ENCODE measurements at regions not wholly inside any gene's neighbourhood (a gene's known extent, or its start where the extent isn't known, plus 50 kb on each side); places are given as distances from the start of the nearest gene placed in this dataset.

- no peak for DNase-seq (ENCODE audit: low read depth)
Observed at GRCh38 chr2:120785228-120785966, 49.7 kb downstream of the GLI2 start.

GRCh38 chr2:120786038-120786960, 50.6 kb downstream of the GLI2 start:
- DNase-seq (ENCODE audit: low read depth): no peak

GRCh38 chr2:120787111-120787821, 51.6 kb downstream of the GLI2 start:
- no peak for DNase-seq (ENCODE audit: low read depth)

GRCh38 chr2:120787822-120788700, 52.4 kb downstream of the GLI2 start:
- no peak for DNase-seq (ENCODE audit: low read depth)

GRCh38 chr2:120791243-120791961, 55.7 kb downstream of the GLI2 start:
- DNase-seq (ENCODE audit: low read depth): no peak

- no peak for DNase-seq (ENCODE audit: low read depth)
Observed at GRCh38 chr2:120791962-120792297, 56.3 kb downstream of the GLI2 start.

- no peak for DNase-seq (ENCODE audit: low read depth)
Observed at GRCh38 chr2:120793682-120794403, 58.2 kb downstream of the GLI2 start.

- DNase-seq (ENCODE audit: low read depth): no peak
Observed at GRCh38 chr2:120794716-120795115, 59.0 kb downstream of the GLI2 start.

GRCh38 chr2:120796094-120796493, 60.4 kb downstream of the GLI2 start:
- no peak for DNase-seq (ENCODE audit: low read depth)

GRCh38 chr2:120797421-120798221, 62.0 kb downstream of the GLI2 start:
- DNase-seq (ENCODE audit: low read depth): no peak

- no peak for DNase-seq (ENCODE audit: low read depth)
Observed at GRCh38 chr2:120798567-120799247, 63.0 kb downstream of the GLI2 start.

- no peak for DNase-seq (ENCODE audit: low read depth)
Observed at GRCh38 chr2:120802158-120802557, 66.5 kb downstream of the GLI2 start.

GRCh38 chr2:120802867-120803484, 67.3 kb downstream of the GLI2 start:
- DNase-seq (ENCODE audit: low read depth): no peak

- DNase-seq (ENCODE audit: low read depth): no peak
Observed at GRCh38 chr2:120803764-120804335, 68.2 kb downstream of the GLI2 start.

- DNase-seq (ENCODE audit: low read depth): no peak
Observed at GRCh38 chr2:120804459-120804858, 68.8 kb downstream of the GLI2 start.

- no peak for DNase-seq (ENCODE audit: low read depth)
Observed at GRCh38 chr2:120805011-120805410, 69.3 kb downstream of the GLI2 start.

- DNase-seq (ENCODE audit: low read depth): no peak
Observed at GRCh38 chr2:120805602-120806001, 69.9 kb downstream of the GLI2 start.

GRCh38 chr2:120807751-120808150, 72.1 kb downstream of the GLI2 start:
- DNase-seq (ENCODE audit: low read depth): no peak

All from stimulated activated CD8-positive, alpha-beta memory T cell treated with anti-CD3 and anti-CD28 coated beads, Interleukin-12 subunit alpha, Interleukin-12 subunit beta, amount 100 ng/mL, for 1 hour (primary cell).